Endothelial cell of umbilical vein (primary cell): ENCODE measurements at regions not wholly inside any gene's neighbourhood (a gene's known extent, or its start where the extent isn't known, plus 50 kb on each side); places are given as distances from the start of the nearest gene placed in this dataset.

Experiments
- BruUV-seq: library from RNA; stranded (reverse); fragments of 400-500 nt; replicated peaks from 2 replicates; lab custom pipeline; 2021; lab: Mats Ljungman, UMichigan
- CTCF ChIA-PET: fragments of 300-600, 350-600 bp; sonication (Branson Sonifier 250); formaldehyde crosslinking; loops from one replicate; lab custom pipeline; 2021; ENCODE audit warnings: antibody characterized with exemption, inconsistent platforms; lab: Charles Lee
- POLR2A ChIA-PET: fragments of 300-600, 350-600 bp; sonication (Branson Sonifier 250); formaldehyde crosslinking; loops from one replicate; lab custom pipeline; 2021; ENCODE audit warnings: antibody characterized with exemption, inconsistent platforms; lab: Charles Lee
- DNase-seq: peaks from one replicate; pipeline ENCODE4 v3.0.0-alpha.2; 2011; ENCODE audit warnings: low read depth, low spot score
- FAIRE-seq: peaks from 2 replicates; lab custom pipeline; 2011; peaks lifted over from hg19 to GRCh38; lab: Jason Lieb, UNC
- H2AFZ ChIP-seq: 2 replicates; pipeline ENCODE4 v1.6.0; 2012; ENCODE audit warnings: low read depth, low read length, control low read depth, inconsistent platforms
- H3K27ac ChIP-seq: 2 replicates; pipeline ENCODE4 v1.5.1; 2011; ENCODE audit warnings: low read depth, mild to moderate bottlenecking, control low read depth, low read length, moderate library complexity; ENCODE audit not compliant: insufficient read depth
- H3K27me3 ChIP-seq, 2 experiments: 2 replicates each; pipeline versions ENCODE4 v1.6.0 to v1.6.1; 2011; ENCODE audit warnings: low read length in 2 of 2, mixed read lengths in 1 of 2; ENCODE audit not compliant: control insufficient read depth in 2 of 2, insufficient read depth in 2 of 2
- H3K36me3 ChIP-seq, 2 experiments: 2 replicates in 1 of 2; 3 replicates in 1 of 2; pipeline ENCODE4 v1.5.1; 2011; ENCODE audit warnings: low read length in 2 of 2, mild to moderate bottlenecking in 1 of 2, moderate library complexity in 1 of 2; ENCODE audit not compliant: control insufficient read depth in 2 of 2, insufficient read depth in 2 of 2; ENCODE audit errors: extremely low read depth in 1 of 2
- H3K4me1 ChIP-seq: 3 replicates; pipeline ENCODE4 v1.5.1; 2011; ENCODE audit warnings: mild to moderate bottlenecking, low read length; ENCODE audit not compliant: control insufficient read depth, insufficient read depth; ENCODE audit errors: extremely low read depth
- H3K4me2 ChIP-seq: 2 replicates; pipeline ENCODE4 v1.6.1; 2011; ENCODE audit warnings: low read length, control low read depth, mixed read lengths; ENCODE audit not compliant: insufficient read depth
- H3K4me3 ChIP-seq, 3 experiments: fragments of 200-600 bp in 1 of 3; sonication (generic), shearing (Covaris generic) in 1 of 3; replicated peaks in 1 of 3; 2 replicates each; pipeline ENCODE4 v1.5.1; 2011 to 2016; ENCODE audit warnings: control low read depth in 3 of 3, low read length in 3 of 3, mild to moderate bottlenecking in 2 of 3, inconsistent platforms in 1 of 3, low read depth in 1 of 3, moderate library complexity in 1 of 3; ENCODE audit not compliant: insufficient read depth in 1 of 3
- H3K79me2 ChIP-seq: 2 replicates; pipeline ENCODE4 v1.6.0; 2012; ENCODE audit warnings: low read length, inconsistent platforms; ENCODE audit not compliant: control insufficient read depth, insufficient read depth
- H3K9ac ChIP-seq: replicated peaks from 2 replicates; pipeline ENCODE3; 2011; ENCODE audit warnings: low read length, control low read depth; ENCODE audit not compliant: insufficient read depth; ENCODE audit errors: extremely low read depth
- H3K9me1 ChIP-seq: replicated peaks from 3 replicates; pipeline ENCODE4 v1.6.0; 2011; ENCODE audit warnings: mild to moderate bottlenecking, low read length; ENCODE audit not compliant: control insufficient read depth, insufficient read depth; ENCODE audit errors: extremely low read depth
- H3K9me3 ChIP-seq: replicated peaks from 2 replicates; pipeline ENCODE4 v1.5.1; 2012; ENCODE audit warnings: low read length, inconsistent platforms; ENCODE audit not compliant: control insufficient read depth, insufficient read depth
- H4K20me1 ChIP-seq: replicated peaks from 2 replicates; pipeline ENCODE3; 2011; ENCODE audit warnings: mild to moderate bottlenecking, low read length; ENCODE audit not compliant: control insufficient read depth, insufficient read depth; ENCODE audit errors: extremely low read depth
- EZH2 ChIP-seq: IDR thresholded peaks from 2 replicates; pipeline ENCODE4 v1.6.1; 2012; ENCODE audit warnings: borderline replicate concordance, low read depth, mild to moderate bottlenecking, moderate library complexity, low read length, inconsistent platforms; ENCODE audit not compliant: severe bottlenecking
- FOS ChIP-seq: IDR thresholded peaks from 2 replicates; pipeline ENCODE4 v1.6.1; 2011; ENCODE audit warnings: mild to moderate bottlenecking, low read length, moderate library complexity, borderline replicate concordance; ENCODE audit not compliant: insufficient read depth
- GATA2 ChIP-seq: IDR thresholded peaks from 2 replicates; pipeline ENCODE4 v1.7.0; 2011; ENCODE audit warnings: low read depth, mild to moderate bottlenecking, moderate library complexity, mixed read lengths, low read length; ENCODE audit not compliant: insufficient read length, insufficient read depth
- JUN ChIP-seq: IDR thresholded peaks from 2 replicates; pipeline ENCODE4 v1.6.1; 2011; ENCODE audit warnings: borderline replicate concordance, low read depth; ENCODE audit not compliant: insufficient read length, insufficient read depth
- MYC ChIP-seq: IDR thresholded peaks from one replicate; pipeline ENCODE4 v1.6.1; 2011; ENCODE audit warnings: mild to moderate bottlenecking, low read depth, low read length
- POLR2A ChIP-seq: IDR thresholded peaks from 2 replicates; pipeline ENCODE4 v1.6.1; 2012; ENCODE audit warnings: low read depth, mild to moderate bottlenecking, control low read depth, low read length
- POLR2AphosphoS5 ChIP-seq: IDR thresholded peaks from 2 replicates; pipeline ENCODE4 v1.6.1; 2012; ENCODE audit warnings: low read depth, mild to moderate bottlenecking, control low read depth, low read length, moderate library complexity; ENCODE audit not compliant: insufficient read depth
- dilution Hi-C: fragments of 300-500 bp; cut with MboI; formaldehyde crosslinking; loops from one replicate; pipeline ENCODE4 v1.15.0; 2019; ENCODE audit warnings: low sequenced_read_pairs; ENCODE audit not compliant: extremely low pct_ligation_motif_present
- intact Hi-C: fragments of 100-400 bp; cut with micrococcal nuclease; formaldehyde crosslinking; loops from one replicate; pipeline ENCODE4 v1.10.0; 2022
- TF ChIP-seq, protein P1 (sequence below): IDR thresholded peaks from 2 replicates; pipeline ENCODE4 v1.6.1; 2011; ENCODE audit not compliant: insufficient read depth, insufficient read length
- TF ChIP-seq, protein P2 (sequence below), 2 donors: IDR thresholded peaks; 1 replicate in 1 of 2; 2 replicates in 1 of 2; pipeline ENCODE4 v1.5.1; 2011; ENCODE audit warnings: low read length in 2 of 2, mild to moderate bottlenecking in 2 of 2, moderate library complexity in 2 of 2, control low read depth in 1 of 2, inconsistent platforms in 1 of 2, low read depth in 1 of 2; ENCODE audit not compliant: insufficient read depth in 1 of 2; ENCODE audit errors: extremely low read depth in 1 of 2

DNA sequence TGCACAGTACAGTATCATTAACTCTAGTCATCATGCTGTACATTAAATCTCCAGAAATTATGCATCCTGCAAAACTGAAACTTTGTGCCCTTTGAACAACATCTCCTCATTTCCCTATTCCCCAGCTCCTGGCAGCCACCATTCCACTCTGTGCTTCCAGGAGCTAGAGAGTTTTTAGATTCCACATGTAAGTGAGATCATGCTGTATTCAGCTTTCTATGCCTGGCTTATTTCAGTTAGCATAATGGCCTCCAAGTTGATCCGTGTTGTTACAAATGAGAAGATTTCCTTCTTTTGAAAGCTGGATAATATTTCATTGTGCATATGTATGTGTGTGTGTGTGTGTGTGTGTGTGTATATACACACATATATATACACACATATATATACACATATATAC, 86.9 kb upstream of the SLC24A3 start:
- H3K79me2 ChIP-seq, result no peaks in the 10 kb centered on the region
- no peaks in the 10 kb centered on the region for H3K27me3 ChIP-seq
- ChIA-PET POLR2A (no interaction called here), CTCF (no interaction called here)
- no peaks in the 10 kb centered on the region for H4K20me1 ChIP-seq
- dilution Hi-C loops (no loop called here), intact Hi-C loops (no loop called here)
- no peaks in the 10 kb centered on the region for H3K4me1 ChIP-seq
- no peak overlapping the region for H3K9ac ChIP-seq
- H3K9me3 ChIP-seq, result no peaks in the 10 kb centered on the region
- DNase-seq, result no peak
- TF ChIP-seq MYC (no peak), EZH2 (no peak)
- FAIRE-seq, result no peak
- no peak overlapping the region for H3K4me3 ChIP-seq
- BruUV-seq, result no TSS peak
- H3K27ac ChIP-seq, result no peak overlapping the region
- H3K9me1 ChIP-seq, result no peaks in the 10 kb centered on the region
- no peak overlapping the region for H2AFZ ChIP-seq
- no peaks in the 10 kb centered on the region for H3K36me3 ChIP-seq
- H3K4me2 ChIP-seq, result no peak overlapping the region

DNA sequence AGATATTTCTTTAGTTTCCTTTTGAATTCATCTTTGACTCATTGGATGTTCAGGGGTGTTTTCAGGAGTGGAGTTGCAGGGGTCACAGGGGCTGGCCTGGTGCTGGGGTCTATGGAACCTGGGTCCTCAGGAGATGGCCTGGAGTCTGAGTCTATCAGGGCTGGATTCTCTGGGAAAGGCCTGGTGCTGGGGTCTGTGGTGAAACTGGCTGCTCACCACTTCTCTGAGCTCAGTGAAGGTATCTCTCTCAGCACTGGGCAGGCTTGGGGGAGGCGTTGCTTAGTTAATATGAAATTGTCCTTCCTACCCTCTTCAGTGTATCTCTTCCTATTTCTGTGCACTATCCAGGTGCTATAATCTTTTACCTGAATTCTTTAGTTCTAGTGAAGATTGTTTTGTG, 83.1 kb upstream of the SLC24A3 start:
- no peak overlapping the region for H3K9ac ChIP-seq
- FAIRE-seq, result no peak
- ChIA-PET POLR2A (no interaction called here), CTCF (no interaction called here)
- H2AFZ ChIP-seq, result no peak overlapping the region
- DNase-seq, result no peak
- intact Hi-C loops (no loop called here), dilution Hi-C loops (no loop called here)
- BruUV-seq, result no TSS peak
- H3K27me3 ChIP-seq, result no peaks in the 10 kb centered on the region
- H3K4me2 ChIP-seq, result no peak overlapping the region
- H3K9me1 ChIP-seq, result no peaks in the 10 kb centered on the region
- H3K27ac ChIP-seq, result no peak overlapping the region
- no peaks in the 10 kb centered on the region for H4K20me1 ChIP-seq
- no peak overlapping the region for H3K4me3 ChIP-seq
- H3K79me2 ChIP-seq, result no peaks in the 10 kb centered on the region
- no peak for TF ChIP-seq POLR2A
- TF ChIP-seq FOS, result no peak
- no peak for TF ChIP-seq GATA2
- TF ChIP-seq EZH2, result no peak
- no peak for TF ChIP-seq JUN
- TF ChIP-seq, protein P1, sequence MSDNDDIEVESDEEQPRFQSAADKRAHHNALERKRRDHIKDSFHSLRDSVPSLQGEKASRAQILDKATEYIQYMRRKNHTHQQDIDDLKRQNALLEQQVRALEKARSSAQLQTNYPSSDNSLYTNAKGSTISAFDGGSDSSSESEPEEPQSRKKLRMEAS, result no peak
- TF ChIP-seq, protein P2, sequence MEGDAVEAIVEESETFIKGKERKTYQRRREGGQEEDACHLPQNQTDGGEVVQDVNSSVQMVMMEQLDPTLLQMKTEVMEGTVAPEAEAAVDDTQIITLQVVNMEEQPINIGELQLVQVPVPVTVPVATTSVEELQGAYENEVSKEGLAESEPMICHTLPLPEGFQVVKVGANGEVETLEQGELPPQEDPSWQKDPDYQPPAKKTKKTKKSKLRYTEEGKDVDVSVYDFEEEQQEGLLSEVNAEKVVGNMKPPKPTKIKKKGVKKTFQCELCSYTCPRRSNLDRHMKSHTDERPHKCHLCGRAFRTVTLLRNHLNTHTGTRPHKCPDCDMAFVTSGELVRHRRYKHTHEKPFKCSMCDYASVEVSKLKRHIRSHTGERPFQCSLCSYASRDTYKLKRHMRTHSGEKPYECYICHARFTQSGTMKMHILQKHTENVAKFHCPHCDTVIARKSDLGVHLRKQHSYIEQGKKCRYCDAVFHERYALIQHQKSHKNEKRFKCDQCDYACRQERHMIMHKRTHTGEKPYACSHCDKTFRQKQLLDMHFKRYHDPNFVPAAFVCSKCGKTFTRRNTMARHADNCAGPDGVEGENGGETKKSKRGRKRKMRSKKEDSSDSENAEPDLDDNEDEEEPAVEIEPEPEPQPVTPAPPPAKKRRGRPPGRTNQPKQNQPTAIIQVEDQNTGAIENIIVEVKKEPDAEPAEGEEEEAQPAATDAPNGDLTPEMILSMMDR (IDR thresholded peaks at IDR 0.05; ENCODE audit: extremely low read depth in 1 of 2, insufficient read depth in 1 of 2, low read depth in 1 of 2, low read length in 2 of 2), result no peak
- no peak for TF ChIP-seq POLR2AphosphoS5
- TF ChIP-seq MYC, result no peak
- H3K4me1 ChIP-seq, result no peaks in the 10 kb centered on the region
- H3K9me3 ChIP-seq, result peaks cover 8% of the 10 kb centered on the region
- no peaks in the 10 kb centered on the region for H3K36me3 ChIP-seq
